Keratinocyte (primary cell): ENCODE measurements at regions not wholly inside any gene's neighbourhood (a gene's known extent, or its start where the extent isn't known, plus 50 kb on each side); places are given as distances from the start of the nearest gene placed in this dataset.
"Not testable (repeated sequence)": the region's sequence is repeated elsewhere in the genome, so short reads cannot be mapped to it uniquely, and the experiment has no call there.

Source experiments
- DNase-seq: peaks from one replicate; pipeline ENCODE4 v3.0.0-alpha.2; 2011; ENCODE audit warnings: low read depth, missing footprints, low spot score
- FAIRE-seq: peaks from 2 replicates; lab custom pipeline; 2011; peaks lifted over from hg19 to GRCh38; lab: Jason Lieb, UNC
- H2AFZ ChIP-seq: 2 replicates; pipeline ENCODE4 v1.6.0; 2012; ENCODE audit warnings: low read length, control low read depth, inconsistent platforms; ENCODE audit not compliant: control insufficient read depth
- H3K27ac ChIP-seq: 2 replicates; pipeline ENCODE4 v1.5.1; 2011; ENCODE audit warnings: low read length; ENCODE audit not compliant: control insufficient read depth, insufficient read depth
- H3K27me3 ChIP-seq: 3 replicates; pipeline ENCODE4 v1.6.0; 2011; ENCODE audit warnings: low read length; ENCODE audit not compliant: control insufficient read depth, insufficient read depth; ENCODE audit errors: extremely low read depth
- H3K36me3 ChIP-seq, 2 experiments: 2 replicates in 1 of 2; 3 replicates in 1 of 2; pipeline ENCODE4 v1.5.1; 2011; ENCODE audit warnings: low read length in 2 of 2, mild to moderate bottlenecking in 1 of 2; ENCODE audit not compliant: control insufficient read depth in 2 of 2, insufficient read depth in 2 of 2; ENCODE audit errors: extremely low read depth in 1 of 2
- H3K4me1 ChIP-seq: 3 replicates; pipeline ENCODE4 v1.5.1; 2011; ENCODE audit warnings: low read length; ENCODE audit not compliant: control insufficient read depth, insufficient read depth; ENCODE audit errors: extremely low read depth
- H3K4me2 ChIP-seq: 3 replicates; pipeline ENCODE4 v1.6.0; 2011; ENCODE audit warnings: low read depth, low read length; ENCODE audit not compliant: control insufficient read depth, insufficient read depth; ENCODE audit errors: extremely low read depth
- H3K4me3 ChIP-seq, 3 experiments: fragments of 200-600 bp in 1 of 3; sonication (generic) in 1 of 3; 2 replicates in 2 of 3; 3 replicates in 1 of 3; pipeline ENCODE4 v1.5.1; 2011 to 2016; ENCODE audit warnings: low read length in 3 of 3, mild to moderate bottlenecking in 3 of 3, control low read depth in 2 of 3, inconsistent platforms in 1 of 3, low read depth in 1 of 3, mixed read lengths in 1 of 3, mixed run types in 1 of 3, moderate library complexity in 1 of 3; ENCODE audit not compliant: control insufficient read depth in 2 of 3, insufficient read depth in 2 of 3; ENCODE audit errors: extremely low read depth in 1 of 3
- H3K79me2 ChIP-seq: 2 replicates; pipeline ENCODE4 v1.6.0; 2012; ENCODE audit warnings: low read length; ENCODE audit not compliant: control insufficient read depth, insufficient read depth
- H3K9ac ChIP-seq: 3 replicates; pipeline ENCODE4 v1.6.0; 2011; ENCODE audit warnings: low read length; ENCODE audit not compliant: control insufficient read depth, insufficient read depth; ENCODE audit errors: extremely low read depth
- H3K9me1 ChIP-seq: 3 replicates; pipeline ENCODE4 v1.6.0; 2011; ENCODE audit warnings: low read length; ENCODE audit not compliant: control insufficient read depth, insufficient read depth; ENCODE audit errors: extremely low read depth
- H3K9me3 ChIP-seq: 2 replicates; pipeline ENCODE4 v1.5.1; 2012; ENCODE audit warnings: low read depth, low read length; ENCODE audit not compliant: control insufficient read depth
- H4K20me1 ChIP-seq: 3 replicates; pipeline ENCODE4 v1.6.0; 2011; ENCODE audit warnings: low read length; ENCODE audit not compliant: control insufficient read depth, insufficient read depth; ENCODE audit errors: extremely low read depth
- CTCF ChIP-seq, 3 experiments: IDR thresholded peaks in 1 of 3; conservative IDR thresholded peaks in 1 of 3; optimal IDR thresholded peaks in 1 of 3; 2 replicates in 2 of 3; 3 replicates in 1 of 3; pipeline versions ENCODE3 to v1.5.1; 2011; ENCODE audit warnings: low read length in 3 of 3, mild to moderate bottlenecking in 3 of 3, moderate library complexity in 2 of 3, control low read depth in 1 of 3, inconsistent platforms in 1 of 3; ENCODE audit not compliant: insufficient read depth in 2 of 3; ENCODE audit errors: extremely low read depth in 1 of 3
- EZH2 ChIP-seq: IDR thresholded peaks from one replicate; pipeline ENCODE4 v1.6.1; 2012; ENCODE audit warnings: inconsistent platforms, mild to moderate bottlenecking, low read length, moderate library complexity
- dilution Hi-C: fragments of 300-500 bp; cut with MboI; formaldehyde crosslinking; loops from one replicate; pipeline ENCODE4 v1.7.0; 2020; ENCODE audit warnings: low sequenced_read_pairs; ENCODE audit not compliant: extremely low pct_ligation_motif_present

DNA sequence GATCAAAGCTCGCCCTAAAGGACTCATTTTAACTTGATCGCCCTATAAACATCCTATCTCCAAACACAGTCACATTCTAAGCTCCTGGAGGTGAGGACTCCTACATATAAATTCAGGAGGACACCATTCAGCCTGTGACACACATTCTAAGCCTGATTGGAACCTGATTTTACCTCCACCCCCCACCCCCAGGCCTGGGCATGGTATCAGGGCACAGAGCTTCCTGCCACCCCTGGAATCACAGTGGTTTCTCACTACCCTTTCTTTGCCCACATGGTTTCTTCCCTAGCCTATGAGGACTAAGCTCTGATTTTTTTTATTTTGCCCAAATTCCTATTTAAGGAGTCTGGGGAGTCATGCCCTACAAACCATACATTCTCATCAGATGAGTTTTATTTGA is 428.1 kb upstream of the ID2 start:
- TF ChIP-seq CTCF (optimal IDR thresholded peaks at IDR 0.05 in 1 of 3, IDR thresholded peaks at IDR 0.05 in 1 of 3, conservative IDR thresholded peaks at IDR 0.05 in 1 of 3; ENCODE audit: extremely low read depth in 1 of 3, insufficient read depth in 2 of 3, low read length in 3 of 3) = no peak
- no peaks in the 10 kb centered on the region for H3K27me3 ChIP-seq
- H3K79me2 ChIP-seq = no peaks in the 10 kb centered on the region
- H4K20me1 ChIP-seq = no peaks in the 10 kb centered on the region
- no peak overlapping the region for H3K27ac ChIP-seq
- H3K9me3 ChIP-seq = no peaks in the 10 kb centered on the region
- H3K4me1 ChIP-seq = no peaks in the 10 kb centered on the region
- H3K4me3 ChIP-seq = no peak overlapping the region
- dilution Hi-C loops = no loop called here
- H3K9me1 ChIP-seq = no peaks in the 10 kb centered on the region
- H2AFZ ChIP-seq = no peak overlapping the region
- no peak overlapping the region for H3K4me2 ChIP-seq
- DNase-seq (no peak), FAIRE-seq (no peak)
- H3K9ac ChIP-seq = no peak overlapping the region
- no peaks in the 10 kb centered on the region for H3K36me3 ChIP-seq

GRCh38 chr2:8254214-8254613 is 427.6 kb upstream of the ID2 start:
- H3K4me3 ChIP-seq, dilution Hi-C loops, H3K4me1 ChIP-seq, H3K36me3 ChIP-seq, H2AFZ ChIP-seq, H3K27me3 ChIP-seq, H3K9ac ChIP-seq, H3K27ac ChIP-seq, H3K4me2 ChIP-seq, FAIRE-seq, H3K79me2 ChIP-seq, H3K9me1 ChIP-seq, DNase-seq, H3K9me3 ChIP-seq, H4K20me1 ChIP-seq: not testable (repeated sequence)

DNA sequence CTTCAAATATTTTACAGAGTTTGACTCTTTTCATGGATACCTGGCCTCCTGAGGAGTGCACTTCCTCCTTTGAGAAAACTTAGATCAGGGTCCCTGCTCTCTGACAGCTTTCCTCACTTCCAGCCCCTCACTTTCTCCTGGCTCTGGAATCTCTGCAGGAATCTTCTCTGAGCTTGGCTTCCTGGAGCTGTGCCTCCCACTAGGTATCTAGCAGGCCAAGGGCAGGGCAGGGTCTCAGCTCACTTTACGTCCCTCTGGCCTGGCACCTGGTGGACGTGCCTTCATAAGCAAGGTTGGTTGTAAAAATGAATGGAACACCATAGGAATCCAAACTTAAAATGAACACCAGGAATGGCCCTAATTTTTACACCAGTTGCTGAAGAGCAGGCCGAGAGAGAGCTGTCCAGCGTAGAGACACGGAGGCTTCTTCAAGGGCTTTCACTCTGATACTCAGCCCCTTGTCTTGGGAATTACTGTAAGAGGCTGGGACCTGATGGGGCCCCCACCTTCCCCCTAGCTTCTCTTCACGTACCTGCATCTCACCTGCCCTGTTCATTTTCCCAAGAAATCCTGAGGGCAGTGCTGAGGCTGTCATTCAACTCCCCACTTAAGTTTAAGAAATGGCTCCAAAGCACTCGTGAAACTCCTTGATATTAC is 426.9 kb upstream of the ID2 start:
- no peaks in the 10 kb centered on the region for H3K27me3 ChIP-seq
- no peak for FAIRE-seq

More for the DNA sequence above, 426.9 kb upstream of the ID2 start:
- Histone ChIP-seq H3K9ac (no peak overlapping the region), H3K4me2 (no peak overlapping the region), H4K20me1 (no peaks in the 10 kb centered on the region), H3K27ac (no peak overlapping the region), H3K9me1 (no peaks in the 10 kb centered on the region), H3K79me2 (no peaks in the 10 kb centered on the region), H3K4me1 (no peaks in the 10 kb centered on the region), H2AFZ (no peak overlapping the region), H3K4me3 (no peak overlapping the region), H3K9me3 (no peaks in the 10 kb centered on the region), H3K36me3 (no peaks in the 10 kb centered on the region)
- TF ChIP-seq EZH2 = no peak
- no peak for TF ChIP-seq CTCF (optimal IDR thresholded peaks at IDR 0.05 in 1 of 3, IDR thresholded peaks at IDR 0.05 in 1 of 3, conservative IDR thresholded peaks at IDR 0.05 in 1 of 3; ENCODE audit: extremely low read depth in 1 of 3, insufficient read depth in 2 of 3, low read length in 3 of 3)
- dilution Hi-C loops = no loop called here
- DNase-seq = no peak
